GM18873 (cell line): ENCODE measurements at regions not wholly inside any gene's neighbourhood (a gene's known extent, or its start where the extent isn't known, plus 50 kb on each side); places are given as distances from the start of the nearest gene placed in this dataset.

ENCODE experiments used
- ATAC-seq: cut with Tn5 transposase; IDR thresholded peaks from one replicate; pipeline ENCODE4 v1.9.1; 2021; ENCODE audit warnings: mild to moderate bottlenecking, moderate library complexity, moderate number of reproducible peaks; ENCODE audit not compliant: unreplicated experiment, low FRiP score

GRCh38 chr9:124205686-124206352, 51.9 kb upstream of the NEK6 start:
- no peak for ATAC-seq

- ATAC-seq, result no peak
Measured at GRCh38 chr9:124206391-124206790, 51.4 kb upstream of the NEK6 start.
